ENCODE measurements at regions not wholly inside any gene's neighbourhood (a gene's known extent, or its start where the extent isn't known, plus 50 kb on each side); places are given as distances from the start of the nearest gene placed in this dataset.

DNA sequence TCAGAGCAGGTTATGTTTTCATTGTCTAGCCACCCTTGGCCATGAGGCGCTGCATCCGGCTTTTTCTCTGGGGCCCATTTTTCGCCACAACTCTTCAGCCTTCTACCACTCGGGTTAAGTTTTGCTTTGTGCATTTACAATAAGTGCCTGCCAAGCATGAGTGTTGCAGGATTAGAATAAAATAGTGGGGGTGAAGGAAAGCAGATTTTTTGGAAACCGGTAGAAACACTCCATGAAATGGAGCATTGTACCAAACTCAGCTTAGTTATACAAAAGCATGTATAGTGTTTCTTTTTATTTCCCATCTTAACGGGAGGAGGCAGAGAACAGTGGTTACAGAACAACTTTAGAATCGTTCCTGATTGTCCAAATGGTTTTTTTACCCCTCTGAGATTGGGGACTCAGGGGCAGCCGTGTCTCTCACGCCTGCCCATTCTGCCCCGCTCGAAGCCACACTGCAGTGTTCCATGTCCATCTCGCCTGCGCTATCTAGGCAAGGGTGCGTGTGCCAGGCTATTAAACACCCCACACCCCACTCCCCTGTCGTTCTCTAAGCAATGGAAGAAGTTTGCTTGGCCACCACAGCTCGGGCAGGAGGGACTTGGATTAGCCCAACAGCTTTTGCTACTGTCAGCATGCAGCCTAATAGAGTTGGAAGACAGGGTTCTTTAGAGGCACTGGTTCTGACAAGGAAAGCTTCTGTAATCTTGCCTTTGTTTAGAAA lies 268.8 kb upstream of the WWC1 start:
- peaks cover 9% of the 10 kb centered on the region for H3K4me1 ChIP-seq (ENCODE audit: control insufficient read depth, insufficient read depth, low read length)
- H3K27me3 ChIP-seq (ENCODE audit: control insufficient read depth, insufficient read depth, low read length): no peaks in the 10 kb centered on the region
- H3K27ac ChIP-seq (ENCODE audit: low read depth, low read length): peak overlapping the region; percentile 16
- H3K9ac ChIP-seq (ENCODE audit: low read length): no peak overlapping the region
- no peak overlapping the region for H3K4me3 ChIP-seq (ENCODE audit: low read length)
- no peaks in the 10 kb centered on the region for H3K36me3 ChIP-seq (ENCODE audit: control insufficient read depth, insufficient read depth, low read length)

DNA sequence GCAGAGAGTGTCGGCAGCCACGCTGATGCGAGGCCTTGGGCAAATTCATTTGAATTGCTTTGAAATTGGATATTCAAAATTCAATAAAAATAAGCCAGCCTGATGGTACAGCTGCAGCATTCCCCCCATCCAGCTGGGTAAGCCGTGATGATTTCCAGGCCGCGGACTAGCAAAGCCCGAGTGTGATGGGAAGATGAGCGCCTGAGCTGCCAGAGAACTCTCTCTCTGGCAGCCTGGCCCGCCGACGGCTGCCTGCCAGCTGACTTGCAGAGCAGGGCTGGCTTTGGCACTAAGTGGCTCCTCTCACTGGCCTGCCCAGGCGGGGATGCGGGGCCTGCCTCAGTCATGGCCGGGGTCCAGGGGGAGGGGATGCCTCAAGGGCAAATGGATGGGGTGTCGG lies 268.3 kb upstream of the WWC1 start:
- Histone ChIP-seq H3K27ac (ENCODE audit: low read depth, low read length) (peak overlapping the region; percentile 41), H3K36me3 (ENCODE audit: control insufficient read depth, insufficient read depth, low read length) (no peaks in the 10 kb centered on the region), H3K9ac (ENCODE audit: low read length) (no peak overlapping the region), H3K4me3 (ENCODE audit: low read length) (no peak overlapping the region), H3K4me1 (ENCODE audit: control insufficient read depth, insufficient read depth, low read length) (peaks cover 9% of the 10 kb centered on the region), H3K27me3 (ENCODE audit: control insufficient read depth, insufficient read depth, low read length) (no peaks in the 10 kb centered on the region)

DNA sequence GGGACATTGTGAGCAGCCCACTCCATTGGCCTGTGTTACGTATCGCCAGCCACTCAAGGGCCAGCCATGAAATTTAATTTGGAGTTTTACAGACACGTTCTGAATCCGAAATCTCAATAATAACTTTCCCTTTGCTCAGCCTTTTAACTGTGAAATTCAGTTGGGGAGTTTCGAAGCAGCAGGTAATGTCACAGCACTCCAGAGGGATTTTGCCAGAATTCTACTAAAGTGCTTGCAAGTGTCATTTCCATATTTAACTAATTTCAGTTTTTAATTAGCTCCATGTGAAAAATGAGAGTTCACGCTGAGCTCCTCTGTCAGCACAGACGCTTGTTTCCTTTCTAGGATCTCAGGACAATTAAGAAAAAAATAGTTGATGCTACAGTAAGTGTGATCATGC lies 267.1 kb upstream of the WWC1 start:
- no peak overlapping the region for H3K27ac ChIP-seq (ENCODE audit: low read depth, low read length)
- H3K4me3 ChIP-seq (ENCODE audit: low read length): no peak overlapping the region
- H3K9ac ChIP-seq (ENCODE audit: low read length): no peak overlapping the region
- H3K36me3 ChIP-seq (ENCODE audit: control insufficient read depth, insufficient read depth, low read length): no peaks in the 10 kb centered on the region
- no peaks in the 10 kb centered on the region for H3K27me3 ChIP-seq (ENCODE audit: control insufficient read depth, insufficient read depth, low read length)
- peaks cover 9% of the 10 kb centered on the region for H3K4me1 ChIP-seq (ENCODE audit: control insufficient read depth, insufficient read depth, low read length)

GRCh38 chr5:168027007-168027406 lies 264.4 kb upstream of the WWC1 start:
- no peak overlapping the region for H3K27ac ChIP-seq (ENCODE audit: low read depth, low read length)
- H3K27me3 ChIP-seq (ENCODE audit: control insufficient read depth, insufficient read depth, low read length): no peaks in the 10 kb centered on the region
- H3K9ac ChIP-seq (ENCODE audit: low read length): no peak overlapping the region
- no peaks in the 10 kb centered on the region for H3K36me3 ChIP-seq (ENCODE audit: control insufficient read depth, insufficient read depth, low read length)
- H3K4me3 ChIP-seq (ENCODE audit: low read length): no peak overlapping the region
- peaks cover 9% of the 10 kb centered on the region for H3K4me1 ChIP-seq (ENCODE audit: control insufficient read depth, insufficient read depth, low read length)

DNA sequence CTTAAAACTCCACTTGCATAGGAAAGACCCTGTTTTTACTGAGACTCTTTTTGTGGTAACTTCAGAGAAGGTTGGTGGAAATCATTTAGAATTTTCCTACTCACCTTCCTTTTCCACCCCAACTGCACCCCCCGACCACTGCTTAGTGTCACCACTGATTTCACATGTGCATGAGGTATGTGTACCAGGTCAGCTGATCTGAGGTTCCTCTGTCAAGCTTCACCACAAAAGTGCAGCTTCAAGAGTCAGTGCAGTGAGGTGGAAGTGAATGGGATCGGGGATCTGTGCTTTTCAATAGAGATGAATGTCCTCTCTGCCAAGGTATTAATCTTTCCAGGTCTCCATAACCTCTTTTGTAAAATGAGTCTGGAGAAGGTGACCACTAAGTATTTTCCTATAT lies 260.5 kb upstream of the WWC1 start:
- Histone ChIP-seq H3K9ac (ENCODE audit: low read length) (no peak overlapping the region), H3K36me3 (ENCODE audit: control insufficient read depth, insufficient read depth, low read length) (no peaks in the 10 kb centered on the region), H3K4me1 (ENCODE audit: control insufficient read depth, insufficient read depth, low read length) (no peaks in the 10 kb centered on the region), H3K27me3 (ENCODE audit: control insufficient read depth, insufficient read depth, low read length) (no peaks in the 10 kb centered on the region), H3K27ac (ENCODE audit: low read depth, low read length) (no peak overlapping the region), H3K4me3 (ENCODE audit: low read length) (no peak overlapping the region)

- Histone ChIP-seq H3K4me3 (ENCODE audit: low read length) (no peak overlapping the region), H3K4me1 (ENCODE audit: control insufficient read depth, insufficient read depth, low read length) (no peaks in the 10 kb centered on the region), H3K27ac (ENCODE audit: low read depth, low read length) (no peak overlapping the region), H3K9ac (ENCODE audit: low read length) (no peak overlapping the region), H3K36me3 (ENCODE audit: control insufficient read depth, insufficient read depth, low read length) (no peaks in the 10 kb centered on the region), H3K27me3 (ENCODE audit: control insufficient read depth, insufficient read depth, low read length) (no peaks in the 10 kb centered on the region)
Measured at GRCh38 chr5:168031614-168032013, 259.8 kb upstream of the WWC1 start.

DNA sequence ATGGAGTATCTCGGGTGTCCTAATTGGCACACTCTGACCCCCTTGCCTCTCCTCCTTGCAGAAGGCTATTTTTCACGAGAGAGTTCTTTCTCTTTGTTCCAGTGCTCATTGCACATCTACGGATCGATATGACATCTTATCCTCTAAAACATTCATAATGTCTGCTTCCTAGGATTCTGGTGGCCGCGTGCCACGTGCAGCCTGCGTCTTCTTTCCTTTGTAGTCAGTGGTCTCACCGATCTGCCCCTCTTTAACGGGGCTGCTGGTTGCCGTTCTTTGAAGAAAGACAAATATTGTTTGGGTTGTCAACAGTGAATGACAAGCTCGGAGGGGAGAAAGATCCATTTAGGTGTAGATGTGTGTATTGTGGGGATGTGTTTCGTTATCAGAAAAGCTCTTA lies 252.4 kb upstream of the WWC1 start:
- no peak overlapping the region for H3K4me3 ChIP-seq (ENCODE audit: low read length)
- H3K9ac ChIP-seq (ENCODE audit: low read length): no peak overlapping the region
- no peaks in the 10 kb centered on the region for H3K36me3 ChIP-seq (ENCODE audit: control insufficient read depth, insufficient read depth, low read length)
- no peak overlapping the region for H3K27ac ChIP-seq (ENCODE audit: low read depth, low read length)
- H3K27me3 ChIP-seq (ENCODE audit: control insufficient read depth, insufficient read depth, low read length): no peaks in the 10 kb centered on the region
- no peaks in the 10 kb centered on the region for H3K4me1 ChIP-seq (ENCODE audit: control insufficient read depth, insufficient read depth, low read length)

- Histone ChIP-seq H3K27me3 (ENCODE audit: control insufficient read depth, insufficient read depth, low read length) (no peaks in the 10 kb centered on the region), H3K36me3 (ENCODE audit: control insufficient read depth, insufficient read depth, low read length) (no peaks in the 10 kb centered on the region), H3K4me1 (ENCODE audit: control insufficient read depth, insufficient read depth, low read length) (no peaks in the 10 kb centered on the region), H3K4me3 (ENCODE audit: low read length) (no peak overlapping the region), H3K9ac (ENCODE audit: low read length) (no peak overlapping the region), H3K27ac (ENCODE audit: low read depth, low read length) (no peak overlapping the region)
Measured at GRCh38 chr5:168039566-168040248, 251.7 kb upstream of the WWC1 start.

DNA sequence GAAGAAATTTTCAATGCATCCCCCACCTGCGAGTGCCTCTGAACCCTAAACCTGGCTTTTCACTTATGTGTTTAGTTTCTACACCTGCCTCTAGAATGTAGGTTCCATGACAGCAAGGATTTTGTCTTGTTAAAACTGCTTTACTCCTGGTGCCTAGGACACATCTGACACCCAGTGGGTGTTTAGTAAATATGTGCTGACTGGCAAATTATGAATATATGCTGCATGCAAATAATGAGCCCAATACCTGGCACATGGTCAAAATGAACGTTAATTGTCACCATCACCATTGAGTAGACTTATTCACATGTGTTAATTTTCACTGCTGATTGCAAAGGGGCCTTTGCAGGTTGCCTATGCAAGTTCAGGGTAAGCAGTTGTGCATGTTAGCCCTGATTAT lies 249.9 kb upstream of the WWC1 start:
- Histone ChIP-seq H3K9ac (ENCODE audit: low read length) (no peak overlapping the region), H3K36me3 (ENCODE audit: control insufficient read depth, insufficient read depth, low read length) (no peaks in the 10 kb centered on the region), H3K27me3 (ENCODE audit: control insufficient read depth, insufficient read depth, low read length) (no peaks in the 10 kb centered on the region), H3K27ac (ENCODE audit: low read depth, low read length) (no peak overlapping the region), H3K4me3 (ENCODE audit: low read length) (no peak overlapping the region), H3K4me1 (ENCODE audit: control insufficient read depth, insufficient read depth, low read length) (no peaks in the 10 kb centered on the region)

DNA sequence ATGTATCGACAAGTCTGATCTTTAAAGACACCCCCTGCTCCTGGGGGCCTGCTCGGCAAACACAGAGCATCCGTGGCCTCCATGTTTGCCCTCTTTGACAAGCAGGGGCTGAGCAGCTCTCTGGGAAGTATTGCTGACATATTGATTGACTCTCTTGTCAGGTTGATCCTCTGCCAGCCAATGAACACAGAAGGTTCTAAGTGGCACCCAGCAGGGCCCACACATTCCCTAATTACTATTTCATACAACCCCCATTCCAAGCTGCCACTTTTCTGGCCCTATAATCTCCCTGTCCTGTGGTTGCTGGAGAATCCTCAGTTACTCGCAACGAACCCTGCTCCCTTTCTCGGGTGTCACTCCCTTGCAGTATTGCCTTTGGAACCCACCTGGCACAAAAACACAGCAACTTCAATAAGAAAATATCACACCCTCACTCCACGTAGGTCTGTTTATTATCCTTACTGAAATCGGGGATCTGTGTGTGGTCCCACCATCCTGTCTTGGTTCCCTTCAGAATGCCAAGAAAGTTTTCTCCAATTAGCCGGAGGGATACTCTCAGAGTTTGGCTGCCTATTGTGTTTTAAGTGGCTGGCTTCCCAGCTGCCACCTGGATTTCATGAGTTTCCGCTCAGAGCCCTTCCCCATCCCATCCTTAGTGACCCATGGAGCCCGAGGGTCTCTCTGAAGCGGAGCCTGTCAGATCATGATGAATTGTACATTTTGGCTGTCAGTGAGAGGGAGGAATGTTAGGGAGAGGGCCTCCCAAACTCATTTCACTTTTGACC lies 249.0 kb upstream of the WWC1 start:
- Histone ChIP-seq H3K27me3 (ENCODE audit: control insufficient read depth, insufficient read depth, low read length) (no peaks in the 10 kb centered on the region), H3K4me1 (ENCODE audit: control insufficient read depth, insufficient read depth, low read length) (no peaks in the 10 kb centered on the region), H3K4me3 (ENCODE audit: low read length) (no peak overlapping the region), H3K27ac (ENCODE audit: low read depth, low read length) (no peak overlapping the region), H3K9ac (ENCODE audit: low read length) (no peak overlapping the region), H3K36me3 (ENCODE audit: control insufficient read depth, insufficient read depth, low read length) (no peaks in the 10 kb centered on the region)

DNA sequence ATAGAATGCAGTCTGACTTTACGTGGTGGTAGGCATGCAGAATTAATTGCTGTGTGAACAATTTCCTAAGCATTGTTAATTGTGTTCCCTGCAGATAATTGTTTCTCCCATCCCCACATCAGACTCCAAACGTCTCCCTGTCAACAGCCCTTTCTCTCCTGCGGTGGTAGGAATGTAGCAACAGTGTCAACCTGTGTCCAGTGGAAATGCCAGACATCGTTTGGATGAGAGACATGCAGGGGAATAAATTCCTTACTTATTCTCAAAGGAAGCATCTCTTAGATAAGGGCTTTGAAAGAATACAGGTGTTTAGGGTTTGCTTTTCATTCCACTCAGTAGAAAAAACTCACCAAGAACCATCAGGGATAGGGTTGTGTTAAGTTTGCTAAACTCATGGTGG lies 245.3 kb upstream of the WWC1 start:
- H3K4me1 ChIP-seq (ENCODE audit: control insufficient read depth, insufficient read depth, low read length): no peaks in the 10 kb centered on the region
- H3K4me3 ChIP-seq (ENCODE audit: low read length): no peak overlapping the region
- no peaks in the 10 kb centered on the region for H3K36me3 ChIP-seq (ENCODE audit: control insufficient read depth, insufficient read depth, low read length)
- no peak overlapping the region for H3K9ac ChIP-seq (ENCODE audit: low read length)
- no peaks in the 10 kb centered on the region for H3K27me3 ChIP-seq (ENCODE audit: control insufficient read depth, insufficient read depth, low read length)
- H3K27ac ChIP-seq (ENCODE audit: low read depth, low read length): no peak overlapping the region

DNA sequence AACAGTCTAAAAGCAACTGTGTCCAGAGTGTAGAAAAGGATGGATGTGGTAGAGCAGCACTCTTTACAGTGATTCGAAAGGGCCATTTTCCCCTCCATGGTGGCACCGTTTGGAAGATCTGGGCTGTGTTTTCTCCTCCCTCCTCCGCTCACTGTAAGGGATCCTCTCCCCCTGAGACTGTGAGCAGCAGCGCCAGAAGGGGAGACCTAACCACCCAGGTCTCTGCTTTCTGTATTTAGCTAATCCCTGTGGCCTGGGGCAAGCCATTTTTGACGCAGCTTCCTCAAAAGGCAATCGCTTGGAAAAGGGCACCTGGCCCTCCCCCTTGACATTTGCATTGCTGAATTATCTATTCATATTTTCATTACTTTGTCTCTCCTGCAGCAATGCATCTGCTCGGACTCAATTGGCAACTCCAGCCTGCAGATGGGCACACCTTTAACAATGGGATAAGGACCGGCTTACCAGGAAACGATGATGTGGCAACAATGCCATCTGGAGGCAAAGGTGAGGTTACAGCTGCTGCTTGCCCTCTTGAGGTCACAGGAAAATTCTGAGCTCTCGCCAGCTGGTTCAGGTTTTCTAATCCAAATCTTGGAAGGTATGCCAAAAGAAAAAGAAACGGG lies 244.3 kb upstream of the WWC1 start:
- Histone ChIP-seq H3K9ac (ENCODE audit: low read length) (no peak overlapping the region), H3K36me3 (ENCODE audit: control insufficient read depth, insufficient read depth, low read length) (no peaks in the 10 kb centered on the region), H3K27me3 (ENCODE audit: control insufficient read depth, insufficient read depth, low read length) (no peaks in the 10 kb centered on the region), H3K27ac (ENCODE audit: low read depth, low read length) (no peak overlapping the region), H3K4me3 (ENCODE audit: low read length) (no peak overlapping the region), H3K4me1 (ENCODE audit: control insufficient read depth, insufficient read depth, low read length) (no peaks in the 10 kb centered on the region)

Measured in rectal smooth muscle tissue (tissue), 1 donor.